GM21576 (cell line): ENCODE measurements at regions not wholly inside any gene's neighbourhood (a gene's known extent, or its start where the extent isn't known, plus 50 kb on each side); places are given as distances from the start of the nearest gene placed in this dataset.

Experiments used
- ATAC-seq: cut with Tn5 transposase; IDR thresholded peaks from one replicate; pipeline ENCODE4 v1.9.1; 2021; ENCODE audit warnings: mild to moderate bottlenecking, moderate library complexity; ENCODE audit not compliant: unreplicated experiment

- no peak for ATAC-seq
These were observed 627.0 kb upstream of the TBL1XR1 start for GRCh38 chr3:177824190-177824786.

DNA sequence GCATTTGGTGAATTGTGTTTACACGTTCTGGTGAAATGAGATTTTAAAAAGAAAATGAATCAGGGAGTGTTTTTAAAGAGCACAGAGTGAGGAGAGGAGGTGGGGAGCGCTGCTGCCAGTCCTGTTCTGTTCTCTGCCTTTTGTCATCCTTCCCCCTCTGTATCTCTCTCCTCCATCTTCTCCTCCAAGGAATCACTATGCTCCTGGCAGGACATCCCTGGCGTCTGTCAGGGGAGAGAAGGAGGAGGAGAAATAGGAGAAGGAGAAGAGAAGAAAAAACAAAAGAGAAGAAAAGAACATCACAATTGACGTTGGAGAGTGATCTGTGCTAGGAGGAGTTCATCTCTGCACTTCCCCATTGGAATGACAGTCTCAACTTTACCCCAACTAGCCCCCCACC, 627.6 kb upstream of the TBL1XR1 start:
- ATAC-seq = no peak

DNA sequence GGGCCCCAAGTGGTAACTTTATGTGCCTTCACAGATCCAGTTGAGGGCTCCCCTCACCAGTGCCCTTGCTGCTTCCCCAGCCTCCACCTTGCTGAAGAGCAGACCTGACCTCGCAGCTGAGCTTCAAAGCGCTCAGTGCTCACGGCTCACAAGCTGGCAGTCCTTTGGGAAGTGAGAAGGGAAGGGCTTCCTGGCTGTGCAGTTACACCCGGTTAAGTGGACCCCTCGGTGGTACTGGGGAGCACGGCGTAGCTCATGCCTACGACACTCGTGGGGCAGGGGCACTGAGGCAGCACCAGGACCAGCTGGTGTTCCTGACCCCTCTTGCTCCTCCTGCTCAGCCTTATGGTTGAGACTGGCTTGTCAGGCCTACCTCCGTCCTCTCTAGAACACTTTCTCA, 629.0 kb upstream of the TBL1XR1 start:
- ATAC-seq = no peak

- no peak for ATAC-seq
These were observed 630.4 kb upstream of the TBL1XR1 start for GRCh38 chr3:177827511-177828207.

DNA sequence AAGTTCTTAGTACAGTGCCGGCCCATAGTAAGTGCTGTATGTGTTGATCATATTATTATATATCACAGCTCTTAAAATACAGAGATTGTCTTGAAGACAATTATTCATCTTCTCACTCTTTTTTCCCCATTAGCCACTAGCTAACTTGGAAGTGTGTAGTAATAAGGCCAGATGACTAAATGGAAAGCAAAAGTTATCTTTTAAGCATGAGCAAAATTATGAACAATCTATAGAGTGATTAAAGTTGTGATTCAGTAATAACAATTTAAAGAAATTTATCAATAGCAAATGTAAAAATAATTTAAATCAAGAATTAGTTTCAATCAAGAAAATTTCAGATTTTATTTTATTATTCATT, 630.9 kb upstream of the TBL1XR1 start:
- no peak for ATAC-seq

DNA sequence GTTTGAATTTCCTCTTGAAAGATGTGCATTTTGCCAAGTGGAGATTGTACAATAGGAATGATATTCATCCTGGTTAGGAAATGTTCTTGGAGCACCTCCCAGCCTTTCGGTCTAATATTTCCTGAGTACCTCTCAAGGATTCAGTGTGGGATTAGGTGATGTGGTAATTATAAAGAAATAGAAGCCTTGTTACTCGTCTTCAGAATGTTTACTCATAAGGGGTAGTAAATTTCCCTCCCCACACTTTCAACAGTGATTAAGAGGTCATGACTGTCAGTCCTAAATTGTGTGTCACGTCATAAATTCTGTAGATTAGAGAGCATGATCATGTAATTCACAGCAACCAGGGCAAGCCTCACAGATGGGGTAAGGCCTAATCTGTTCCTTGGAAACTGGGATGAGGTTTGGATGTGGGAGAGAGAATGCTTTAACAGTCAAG, 633.1 kb upstream of the TBL1XR1 start:
- no peak for ATAC-seq

- no peak for ATAC-seq
These were observed 634.1 kb upstream of the TBL1XR1 start for GRCh38 chr3:177831361-177831760.

GRCh38 chr3:177832880-177833279, 635.6 kb upstream of the TBL1XR1 start:
- ATAC-seq = no peak

DNA sequence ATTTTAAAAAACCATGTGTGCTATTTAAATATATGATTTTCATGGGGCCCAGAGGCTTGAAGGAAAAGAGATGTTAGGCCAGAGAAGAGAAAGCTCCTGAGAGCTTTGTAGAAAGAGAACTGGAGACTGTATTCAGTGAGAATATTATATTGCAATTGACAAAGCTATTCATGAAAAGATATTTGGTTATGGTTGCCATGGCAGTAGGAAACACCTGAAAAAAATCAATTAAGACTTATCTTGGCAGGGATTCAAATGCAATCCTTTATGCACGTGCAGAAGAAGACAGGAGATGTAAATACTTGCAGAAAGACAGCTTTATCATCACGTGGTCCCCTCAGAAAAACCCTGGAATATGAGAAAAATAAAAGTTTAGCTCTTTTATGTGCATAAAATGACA, 636.0 kb upstream of the TBL1XR1 start:
- ATAC-seq = no peak

- no peak for ATAC-seq
These were observed 637.7 kb upstream of the TBL1XR1 start for GRCh38 chr3:177835008-177835407.

GRCh38 chr3:177835917-177836316, 638.6 kb upstream of the TBL1XR1 start:
- no peak for ATAC-seq

DNA sequence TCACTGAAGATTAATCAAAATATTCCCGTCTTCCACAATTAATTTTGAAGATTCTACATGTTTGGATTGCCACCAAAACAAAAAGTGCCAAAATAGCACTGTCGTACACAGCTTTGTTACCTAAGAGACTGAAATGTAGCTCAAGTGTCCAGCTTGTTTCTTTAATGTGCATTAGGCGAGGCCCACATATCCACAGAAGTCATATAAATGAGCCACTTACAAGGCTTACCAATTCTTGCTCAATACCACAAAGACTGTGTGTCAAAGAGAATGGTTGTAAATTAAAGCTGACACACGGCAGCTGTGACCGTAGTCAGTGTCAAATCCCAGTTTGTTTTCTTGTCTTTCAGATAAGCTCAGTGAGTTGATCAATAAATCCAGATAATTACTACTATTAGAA, 639.4 kb upstream of the TBL1XR1 start:
- ATAC-seq = no peak

DNA sequence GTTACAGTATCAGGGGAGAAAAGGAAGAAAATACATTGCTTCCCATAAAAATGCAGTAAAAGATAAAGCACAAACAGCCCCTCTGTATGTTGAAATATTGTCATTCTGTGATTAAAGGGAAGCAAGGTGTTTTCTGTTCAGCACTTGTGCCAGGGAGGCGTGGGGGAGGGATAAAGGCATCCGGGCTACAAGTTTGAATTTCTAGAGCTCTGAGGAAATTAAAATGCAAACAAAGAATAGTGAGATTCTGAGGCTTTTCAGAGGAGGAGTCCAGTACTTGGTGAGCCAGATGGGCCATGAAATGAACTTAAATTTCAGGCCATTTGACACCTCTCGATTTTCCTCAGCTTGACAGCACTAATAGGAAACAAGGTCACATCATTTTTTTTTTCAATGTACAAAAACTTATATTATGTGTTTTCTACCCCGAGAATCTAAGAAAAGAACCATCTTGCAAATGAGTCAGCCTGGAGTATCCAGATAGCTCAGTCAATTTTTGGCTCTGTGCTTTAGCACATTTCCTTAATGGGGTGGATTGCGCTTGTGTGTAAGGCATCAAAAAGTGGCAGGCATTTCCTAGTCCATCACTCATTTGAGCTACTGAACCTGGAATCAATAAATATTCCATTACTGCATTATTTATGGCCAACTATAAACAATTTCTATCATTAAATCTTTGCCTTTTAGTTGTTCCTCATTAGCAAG, 640.8 kb upstream of the TBL1XR1 start:
- no peak for ATAC-seq

- no peak for ATAC-seq
These were observed 641.6 kb upstream of the TBL1XR1 start for GRCh38 chr3:177838766-177839350.

DNA sequence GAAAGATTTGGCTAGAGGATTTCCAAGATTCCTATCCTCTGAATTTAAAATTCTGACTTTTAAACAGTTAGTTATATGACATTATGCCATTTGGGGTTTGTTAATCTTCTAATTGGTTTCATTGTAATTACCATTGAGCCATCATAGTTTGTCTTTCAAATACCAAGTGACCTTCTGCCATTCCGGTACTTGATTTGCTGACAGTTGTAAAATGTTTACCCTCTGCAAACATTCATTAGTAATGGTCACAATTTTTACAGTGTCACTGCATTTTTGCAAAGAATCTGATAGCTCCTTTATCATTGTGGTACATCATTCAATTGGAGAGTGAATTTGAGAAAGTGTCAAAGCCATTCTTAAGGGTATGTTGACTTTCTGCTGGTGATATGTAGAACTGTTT, 645.0 kb upstream of the TBL1XR1 start:
- no peak for ATAC-seq

- no peak for ATAC-seq
These were observed 645.8 kb upstream of the TBL1XR1 start for GRCh38 chr3:177842743-177843734.

- ATAC-seq = no peak
These were observed 654.9 kb upstream of the TBL1XR1 start for GRCh38 chr3:177852001-177852807.

- no peak for ATAC-seq
These were observed 657.7 kb upstream of the TBL1XR1 start for GRCh38 chr3:177855021-177855420.

DNA sequence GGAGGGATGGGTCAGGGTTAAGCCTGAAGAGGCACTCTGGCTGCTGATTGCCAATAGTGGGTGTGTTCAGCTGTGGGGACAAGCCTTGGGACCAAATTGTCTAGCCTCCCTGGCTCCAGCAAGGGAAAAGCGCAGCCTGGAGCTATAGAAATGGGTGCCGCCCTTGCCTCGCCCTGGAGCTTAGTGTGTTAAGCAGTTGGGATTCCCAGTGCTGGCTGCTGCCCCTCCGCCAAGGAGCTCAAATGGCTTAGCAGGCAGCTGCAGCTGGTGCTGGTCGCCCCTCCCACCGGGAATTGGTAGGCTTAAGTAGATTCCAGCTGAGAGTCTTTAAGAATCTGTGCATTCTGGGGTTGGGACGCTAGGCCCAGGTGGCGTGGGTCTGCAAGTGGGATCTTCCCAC, 662.9 kb upstream of the TBL1XR1 start:
- no peak for ATAC-seq

DNA sequence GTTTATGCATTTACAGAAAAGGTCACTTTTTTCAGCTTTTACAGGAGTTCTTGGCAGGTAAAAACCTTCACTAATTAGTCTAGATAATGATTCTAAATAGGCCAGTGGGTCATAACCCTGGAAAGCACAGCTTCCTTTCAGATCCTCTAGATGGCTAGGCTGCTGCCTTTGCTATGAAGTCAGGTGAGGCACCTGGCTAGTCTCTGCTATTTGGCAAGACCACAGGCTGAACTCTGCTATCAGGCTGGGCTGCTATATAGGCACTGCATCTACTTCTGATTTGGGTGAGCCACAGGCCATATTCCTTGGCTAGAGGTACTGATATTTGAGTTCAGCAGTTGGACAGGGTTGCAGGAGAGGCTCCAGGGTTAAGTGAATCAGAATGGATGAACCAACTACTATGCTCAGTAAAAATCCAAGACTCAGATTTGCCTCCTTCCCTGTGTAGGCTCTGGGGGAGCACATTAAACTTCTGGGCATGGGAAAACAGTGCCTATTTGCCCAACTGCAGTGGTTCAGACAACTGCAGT, 665.7 kb upstream of the TBL1XR1 start:
- ATAC-seq = no peak
